ENCODE measurements at regions not wholly inside any gene's neighbourhood (a gene's known extent, or its start where the extent isn't known, plus 50 kb on each side); places are given as distances from the start of the nearest gene placed in this dataset.

GRCh38 chr5:133859073-133859472 is 109.4 kb downstream of the C5orf15 start:
- no peak for TF ChIP-seq POLR2AphosphoS5 (IDR thresholded peaks at IDR 0.05; ENCODE audit: low read depth, low read length)
- no peak for TF ChIP-seq CTCF (IDR thresholded peaks at IDR 0.05)

Data from Panc1 (cell line).